Endothelial cell of umbilical vein (primary cell): ENCODE measurements at regions not wholly inside any gene's neighbourhood (a gene's known extent, or its start where the extent isn't known, plus 50 kb on each side); places are given as distances from the start of the nearest gene placed in this dataset.

Experiments used
- BruUV-seq: library from RNA; stranded (reverse); fragments of 400-500 nt; replicated peaks from 2 replicates; lab custom pipeline; 2021; lab: Mats Ljungman, UMichigan
- CTCF ChIA-PET: fragments of 300-600, 350-600 bp; sonication (Branson Sonifier 250); formaldehyde crosslinking; loops from one replicate; lab custom pipeline; 2021; ENCODE audit warnings: antibody characterized with exemption, inconsistent platforms; lab: Charles Lee
- POLR2A ChIA-PET: fragments of 300-600, 350-600 bp; sonication (Branson Sonifier 250); formaldehyde crosslinking; loops from one replicate; lab custom pipeline; 2021; ENCODE audit warnings: antibody characterized with exemption, inconsistent platforms; lab: Charles Lee
- DNase-seq: peaks from one replicate; pipeline ENCODE4 v3.0.0-alpha.2; 2011; ENCODE audit warnings: low read depth, low spot score
- FAIRE-seq: peaks from 2 replicates; lab custom pipeline; 2011; peaks lifted over from hg19 to GRCh38; lab: Jason Lieb, UNC
- H2AFZ ChIP-seq: 2 replicates; pipeline ENCODE4 v1.6.0; 2012; ENCODE audit warnings: low read depth, low read length, control low read depth, inconsistent platforms
- H3K27ac ChIP-seq: 2 replicates; pipeline ENCODE4 v1.5.1; 2011; ENCODE audit warnings: low read depth, mild to moderate bottlenecking, control low read depth, low read length, moderate library complexity; ENCODE audit not compliant: insufficient read depth
- H3K27me3 ChIP-seq, 2 experiments: 2 replicates each; pipeline versions ENCODE4 v1.6.0 to v1.6.1; 2011; ENCODE audit warnings: low read length in 2 of 2, mixed read lengths in 1 of 2; ENCODE audit not compliant: control insufficient read depth in 2 of 2, insufficient read depth in 2 of 2
- H3K36me3 ChIP-seq, 2 experiments: 2 replicates in 1 of 2; 3 replicates in 1 of 2; pipeline ENCODE4 v1.5.1; 2011; ENCODE audit warnings: low read length in 2 of 2, mild to moderate bottlenecking in 1 of 2, moderate library complexity in 1 of 2; ENCODE audit not compliant: control insufficient read depth in 2 of 2, insufficient read depth in 2 of 2; ENCODE audit errors: extremely low read depth in 1 of 2
- H3K4me1 ChIP-seq: 3 replicates; pipeline ENCODE4 v1.5.1; 2011; ENCODE audit warnings: mild to moderate bottlenecking, low read length; ENCODE audit not compliant: control insufficient read depth, insufficient read depth; ENCODE audit errors: extremely low read depth
- H3K4me2 ChIP-seq: 2 replicates; pipeline ENCODE4 v1.6.1; 2011; ENCODE audit warnings: low read length, control low read depth, mixed read lengths; ENCODE audit not compliant: insufficient read depth
- H3K4me3 ChIP-seq, 3 experiments: fragments of 200-600 bp in 1 of 3; sonication (generic), shearing (Covaris generic) in 1 of 3; replicated peaks in 1 of 3; 2 replicates each; pipeline ENCODE4 v1.5.1; 2011 to 2016; ENCODE audit warnings: control low read depth in 3 of 3, low read length in 3 of 3, mild to moderate bottlenecking in 2 of 3, inconsistent platforms in 1 of 3, low read depth in 1 of 3, moderate library complexity in 1 of 3; ENCODE audit not compliant: insufficient read depth in 1 of 3
- H3K79me2 ChIP-seq: 2 replicates; pipeline ENCODE4 v1.6.0; 2012; ENCODE audit warnings: low read length, inconsistent platforms; ENCODE audit not compliant: control insufficient read depth, insufficient read depth
- H3K9ac ChIP-seq: replicated peaks from 2 replicates; pipeline ENCODE3; 2011; ENCODE audit warnings: low read length, control low read depth; ENCODE audit not compliant: insufficient read depth; ENCODE audit errors: extremely low read depth
- H3K9me1 ChIP-seq: replicated peaks from 3 replicates; pipeline ENCODE4 v1.6.0; 2011; ENCODE audit warnings: mild to moderate bottlenecking, low read length; ENCODE audit not compliant: control insufficient read depth, insufficient read depth; ENCODE audit errors: extremely low read depth
- H3K9me3 ChIP-seq: replicated peaks from 2 replicates; pipeline ENCODE4 v1.5.1; 2012; ENCODE audit warnings: low read length, inconsistent platforms; ENCODE audit not compliant: control insufficient read depth, insufficient read depth
- H4K20me1 ChIP-seq: replicated peaks from 2 replicates; pipeline ENCODE3; 2011; ENCODE audit warnings: mild to moderate bottlenecking, low read length; ENCODE audit not compliant: control insufficient read depth, insufficient read depth; ENCODE audit errors: extremely low read depth
- EZH2 ChIP-seq: IDR thresholded peaks from 2 replicates; pipeline ENCODE4 v1.6.1; 2012; ENCODE audit warnings: borderline replicate concordance, low read depth, mild to moderate bottlenecking, moderate library complexity, low read length, inconsistent platforms; ENCODE audit not compliant: severe bottlenecking
- MAX ChIP-seq: IDR thresholded peaks from 2 replicates; pipeline ENCODE4 v1.6.1; 2011; ENCODE audit not compliant: insufficient read depth, insufficient read length
- POLR2A ChIP-seq: IDR thresholded peaks from 2 replicates; pipeline ENCODE4 v1.6.1; 2012; ENCODE audit warnings: low read depth, mild to moderate bottlenecking, control low read depth, low read length
- POLR2AphosphoS5 ChIP-seq: IDR thresholded peaks from 2 replicates; pipeline ENCODE4 v1.6.1; 2012; ENCODE audit warnings: low read depth, mild to moderate bottlenecking, control low read depth, low read length, moderate library complexity; ENCODE audit not compliant: insufficient read depth
- dilution Hi-C: fragments of 300-500 bp; cut with MboI; formaldehyde crosslinking; loops from one replicate; pipeline ENCODE4 v1.15.0; 2019; ENCODE audit warnings: low sequenced_read_pairs; ENCODE audit not compliant: extremely low pct_ligation_motif_present
- intact Hi-C: fragments of 100-400 bp; cut with micrococcal nuclease; formaldehyde crosslinking; loops from one replicate; pipeline ENCODE4 v1.10.0; 2022

DNA sequence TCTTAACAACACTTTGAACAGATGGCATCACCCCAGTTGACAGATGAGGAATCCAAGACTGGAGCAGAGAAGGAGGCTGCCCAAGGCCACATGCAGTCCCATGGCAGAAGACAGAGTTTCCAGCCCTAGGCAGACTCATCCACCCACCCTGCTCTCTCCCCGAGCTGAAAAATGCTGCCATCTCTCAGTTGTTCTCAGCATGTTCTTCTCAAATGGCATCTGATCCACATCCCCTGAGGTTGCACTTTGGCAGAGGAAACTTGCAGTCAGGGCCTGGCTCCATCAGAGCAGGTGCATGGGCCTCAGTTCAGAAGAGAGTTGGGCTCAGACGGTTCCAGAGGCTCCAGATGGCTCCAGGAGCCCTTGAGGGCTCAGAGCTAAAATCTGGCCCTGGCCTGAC is 709.4 kb downstream of the MATN1 start:
- Histone ChIP-seq H3K4me3 (no peak overlapping the region), H3K4me2 (no peak overlapping the region), H3K9me3 (no peaks in the 10 kb centered on the region), H3K9me1 (no peaks in the 10 kb centered on the region), H3K27me3 (no peaks in the 10 kb centered on the region), H3K4me1 (no peaks in the 10 kb centered on the region), H3K79me2 (no peaks in the 10 kb centered on the region), H2AFZ (no peak overlapping the region), H4K20me1 (no peaks in the 10 kb centered on the region), H3K9ac (no peak overlapping the region), H3K36me3 (no peaks in the 10 kb centered on the region), H3K27ac (no peak overlapping the region)
- FAIRE-seq (no peak), DNase-seq (no peak)
- intact Hi-C loops = no loop called here
- ChIA-PET POLR2A (no interaction called here), CTCF (no interaction called here)
- BruUV-seq = no TSS peak
- dilution Hi-C loops = no loop called here
- TF ChIP-seq POLR2A = no peak

DNA sequence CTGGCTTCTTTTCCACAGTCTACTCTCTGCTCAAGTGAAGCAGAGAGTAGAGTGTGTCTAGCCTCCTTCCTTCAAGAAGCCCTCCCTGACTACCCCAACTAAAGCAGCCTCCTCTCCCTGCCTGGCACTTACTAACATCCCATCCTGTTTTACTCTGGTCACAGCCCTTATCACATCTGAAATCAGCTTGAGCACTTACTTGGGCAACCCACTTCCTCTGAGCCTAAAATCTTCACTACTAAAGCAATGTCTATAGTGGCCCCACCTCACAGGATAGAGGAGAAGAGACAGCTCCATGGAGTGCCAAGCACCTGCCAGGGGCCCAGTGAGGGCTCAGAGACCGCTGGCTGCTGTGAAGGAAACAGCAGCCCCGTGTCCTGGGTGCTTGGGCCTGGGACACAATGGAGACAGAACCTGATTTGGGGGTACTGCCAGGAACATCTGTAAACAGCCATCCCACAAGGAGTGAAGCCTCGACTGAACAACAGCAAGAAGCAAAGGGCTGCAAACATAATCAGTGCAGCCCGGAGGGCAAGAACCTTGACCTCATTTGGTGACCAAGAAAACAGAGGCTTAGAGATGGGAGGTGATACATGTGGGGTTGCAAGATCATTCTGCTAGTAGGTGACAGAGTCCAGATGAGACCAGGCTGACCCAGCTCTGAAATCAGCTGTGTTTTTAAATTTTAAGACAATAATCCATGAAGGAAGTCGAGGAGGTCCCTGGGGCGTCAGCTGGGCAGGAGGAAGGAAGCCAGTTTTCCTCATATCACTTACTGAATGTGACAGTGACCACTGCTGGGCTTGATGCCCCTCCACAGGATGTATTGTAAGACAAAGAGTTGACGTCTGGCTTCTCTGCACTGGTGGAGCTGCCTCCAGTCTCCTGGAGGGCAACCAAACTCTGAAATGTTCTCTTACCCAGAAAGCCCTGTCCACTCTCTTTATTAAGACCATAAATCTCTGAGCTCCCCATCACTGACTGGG is 710.6 kb downstream of the MATN1 start:
- no TSS peak for BruUV-seq
- intact Hi-C loops (no loop called here), dilution Hi-C loops (no loop called here)
- Histone ChIP-seq H3K4me3 (no peak overlapping the region), H4K20me1 (no peaks in the 10 kb centered on the region), H3K9me3 (no peaks in the 10 kb centered on the region), H3K4me2 (no peak overlapping the region), H3K36me3 (no peaks in the 10 kb centered on the region), H3K9me1 (no peaks in the 10 kb centered on the region), H3K27ac (no peak overlapping the region), H3K27me3 (no peaks in the 10 kb centered on the region), H3K4me1 (no peaks in the 10 kb centered on the region), H2AFZ (no peak overlapping the region), H3K79me2 (no peaks in the 10 kb centered on the region), H3K9ac (no peak overlapping the region)
- no peak for FAIRE-seq
- CTCF ChIA-PET = no interaction called here
- POLR2A ChIA-PET = no interaction called here
- no peak for TF ChIP-seq EZH2
- TF ChIP-seq MAX = no peak
- no peak for TF ChIP-seq POLR2A
- TF ChIP-seq POLR2AphosphoS5 = no peak
- no peak for DNase-seq
